Fibroblast of pulmonary artery (primary cell): ENCODE measurements at regions not wholly inside any gene's neighbourhood (a gene's known extent, or its start where the extent isn't known, plus 50 kb on each side); places are given as distances from the start of the nearest gene placed in this dataset.

ENCODE experiments used
- DNase-seq: peaks from one replicate; pipeline ENCODE4 v3.0.0-alpha.2; 2010; ENCODE audit warnings: low read depth
- H3K4me3 ChIP-seq: replicated peaks from 2 replicates; pipeline ENCODE4 v1.5.1; 2011; ENCODE audit warnings: low read depth, mild to moderate bottlenecking, control low read depth, low read length, moderate library complexity
- TF ChIP-seq, protein P1 (sequence below): IDR thresholded peaks from 2 replicates; pipeline ENCODE4 v1.5.1; 2011; ENCODE audit warnings: mild to moderate bottlenecking, control low read depth, low read length, inconsistent platforms; ENCODE audit errors: missing control alignments

DNA sequence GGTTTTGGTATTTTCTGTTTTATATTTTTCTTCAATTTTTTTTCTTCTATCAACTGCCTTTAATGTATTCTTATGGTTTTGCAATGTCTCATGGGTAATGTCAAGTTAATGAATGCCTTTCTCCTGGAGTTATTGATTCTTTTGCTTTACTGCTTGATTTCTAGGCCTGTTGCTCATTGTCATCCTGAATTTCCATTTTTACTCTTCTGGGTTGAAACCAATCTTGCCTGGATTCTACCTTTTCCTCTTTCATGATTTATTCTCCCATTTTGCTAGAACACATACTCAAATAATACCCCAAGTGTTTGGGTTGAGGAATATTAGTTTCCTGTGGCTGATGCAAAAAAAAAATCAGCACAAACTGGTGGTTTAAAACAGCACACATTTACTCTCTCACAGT is 315.2 kb upstream of the PDZRN3 start:
- TF ChIP-seq, protein P1, sequence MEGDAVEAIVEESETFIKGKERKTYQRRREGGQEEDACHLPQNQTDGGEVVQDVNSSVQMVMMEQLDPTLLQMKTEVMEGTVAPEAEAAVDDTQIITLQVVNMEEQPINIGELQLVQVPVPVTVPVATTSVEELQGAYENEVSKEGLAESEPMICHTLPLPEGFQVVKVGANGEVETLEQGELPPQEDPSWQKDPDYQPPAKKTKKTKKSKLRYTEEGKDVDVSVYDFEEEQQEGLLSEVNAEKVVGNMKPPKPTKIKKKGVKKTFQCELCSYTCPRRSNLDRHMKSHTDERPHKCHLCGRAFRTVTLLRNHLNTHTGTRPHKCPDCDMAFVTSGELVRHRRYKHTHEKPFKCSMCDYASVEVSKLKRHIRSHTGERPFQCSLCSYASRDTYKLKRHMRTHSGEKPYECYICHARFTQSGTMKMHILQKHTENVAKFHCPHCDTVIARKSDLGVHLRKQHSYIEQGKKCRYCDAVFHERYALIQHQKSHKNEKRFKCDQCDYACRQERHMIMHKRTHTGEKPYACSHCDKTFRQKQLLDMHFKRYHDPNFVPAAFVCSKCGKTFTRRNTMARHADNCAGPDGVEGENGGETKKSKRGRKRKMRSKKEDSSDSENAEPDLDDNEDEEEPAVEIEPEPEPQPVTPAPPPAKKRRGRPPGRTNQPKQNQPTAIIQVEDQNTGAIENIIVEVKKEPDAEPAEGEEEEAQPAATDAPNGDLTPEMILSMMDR: no peak
- no peak overlapping the region for H3K4me3 ChIP-seq
- no peak for DNase-seq

DNA sequence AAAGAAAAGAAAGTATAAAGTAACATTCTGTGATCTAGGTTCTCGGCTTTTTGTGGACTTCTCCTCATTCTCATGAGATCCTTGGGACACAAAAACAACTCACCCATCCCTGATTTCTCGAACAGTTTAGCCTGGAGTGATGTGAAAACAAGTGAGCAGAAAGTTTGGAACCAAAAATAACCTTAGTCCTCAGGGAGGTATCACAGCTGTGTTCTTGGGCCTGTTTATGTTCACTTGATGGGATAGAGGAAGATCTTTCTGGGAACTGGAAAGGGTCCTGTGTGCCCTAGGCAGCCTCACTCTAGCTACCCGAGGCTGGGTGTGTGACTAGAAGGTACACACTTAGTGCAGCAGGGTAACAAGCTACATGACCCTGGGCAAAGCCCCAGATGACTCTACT is 308.8 kb upstream of the PDZRN3 start:
- TF ChIP-seq, protein P1: no peak
- DNase-seq: no peak
- H3K4me3 ChIP-seq: no peak overlapping the region

DNA sequence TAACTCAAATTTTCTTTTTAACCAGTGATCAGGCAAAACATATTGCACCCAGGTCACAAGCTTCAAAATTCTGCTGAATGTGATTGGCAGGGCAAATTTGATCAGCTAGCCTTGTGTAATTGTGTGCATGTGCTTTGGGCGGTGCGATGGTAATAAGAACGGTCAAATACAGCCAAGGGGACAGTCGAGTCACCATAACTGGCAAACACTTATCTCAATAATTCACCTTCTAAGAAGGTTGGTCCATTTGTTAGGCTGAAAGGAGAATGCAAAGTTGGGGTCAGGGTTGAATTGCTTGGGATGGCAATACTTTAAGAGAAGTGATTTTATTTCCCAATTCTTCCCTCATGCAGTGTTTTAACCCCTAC is 302.4 kb upstream of the PDZRN3 start:
- TF ChIP-seq, protein P1: no peak
- no peak for DNase-seq
- no peak overlapping the region for H3K4me3 ChIP-seq

DNA sequence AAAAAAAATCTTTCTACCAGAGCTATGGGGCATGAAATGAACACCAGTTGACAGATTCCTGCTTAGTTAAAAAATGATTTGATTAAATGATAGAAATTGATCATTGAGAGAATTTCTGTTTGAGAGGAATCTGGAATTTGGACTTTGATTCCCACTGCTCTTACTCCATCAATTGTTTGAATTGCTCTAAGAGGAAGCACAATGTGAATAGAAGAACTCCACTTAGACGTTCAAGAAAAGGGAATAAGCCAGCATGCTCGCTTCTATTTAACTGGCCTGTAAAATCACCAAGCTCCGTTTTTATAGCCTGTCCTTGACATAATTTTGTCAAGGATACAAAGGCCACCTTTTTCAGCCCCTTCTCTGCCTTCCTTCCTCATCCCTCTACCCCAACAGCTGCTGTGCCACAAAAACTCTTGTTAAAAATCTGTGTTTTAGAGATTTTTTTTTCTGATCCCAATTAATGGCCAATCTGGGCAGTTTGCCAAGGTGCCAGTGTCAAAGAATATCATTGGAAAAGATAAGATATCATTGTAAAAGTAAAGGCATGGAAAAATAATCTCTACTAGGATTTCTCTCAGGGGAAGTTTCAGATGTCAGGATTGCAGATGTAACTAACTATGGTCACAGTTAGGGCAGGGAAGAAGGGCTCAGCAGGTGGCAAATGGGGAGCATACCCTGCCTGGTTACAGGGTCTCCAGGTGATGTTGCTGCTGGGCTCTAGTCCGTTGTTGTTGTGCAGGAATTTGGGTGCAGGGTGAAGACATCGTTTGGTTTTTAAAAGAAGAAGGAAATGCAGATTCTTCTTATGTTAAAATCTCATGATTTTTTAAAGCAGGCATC is 301.8 kb upstream of the PDZRN3 start:
- no peak for DNase-seq
- H3K4me3 ChIP-seq: no peak overlapping the region
- TF ChIP-seq, protein P1: no peak

DNA sequence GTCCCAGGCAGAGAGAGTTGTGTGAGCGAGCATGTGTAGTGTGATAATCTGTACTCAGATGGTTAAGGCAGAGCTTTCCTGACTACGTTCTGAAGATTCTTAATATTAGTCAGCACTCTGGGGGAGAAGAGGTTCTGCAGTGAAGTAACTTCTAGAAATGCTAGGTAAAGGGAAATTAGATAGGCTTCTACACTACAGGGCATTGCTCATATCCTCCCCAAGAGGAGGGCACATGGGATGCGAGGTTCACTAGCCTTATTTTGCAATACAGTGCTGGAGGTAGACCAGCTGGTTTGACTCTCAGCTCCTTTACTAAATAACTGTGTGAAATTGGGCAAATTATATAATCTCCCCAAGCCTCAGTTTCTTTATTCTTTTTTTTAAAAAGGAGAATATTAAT is 300.3 kb upstream of the PDZRN3 start:
- H3K4me3 ChIP-seq: no peak overlapping the region
- TF ChIP-seq, protein P1: no peak
- DNase-seq: no peak

DNA sequence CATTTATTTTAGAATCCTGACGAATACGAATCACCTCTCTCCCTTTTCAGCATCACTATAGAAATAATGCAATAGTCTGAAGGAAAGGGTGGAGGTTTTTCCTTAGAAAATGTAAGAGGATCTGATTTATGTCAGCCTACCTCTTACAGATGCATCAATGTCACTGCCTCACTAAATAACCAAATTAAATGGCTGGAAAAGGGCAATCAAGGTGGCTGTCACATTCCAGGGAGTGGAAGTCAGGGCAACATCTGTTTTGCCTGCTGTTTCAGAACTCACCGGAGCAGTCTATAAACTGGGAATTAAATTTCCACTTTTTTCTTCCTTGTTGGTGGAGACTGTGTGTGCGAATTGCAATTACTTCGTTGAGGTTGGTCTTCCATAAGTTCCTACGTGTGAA is 299.3 kb upstream of the PDZRN3 start:
- H3K4me3 ChIP-seq: no peak overlapping the region
- no peak for DNase-seq
- TF ChIP-seq, protein P1: no peak

DNA sequence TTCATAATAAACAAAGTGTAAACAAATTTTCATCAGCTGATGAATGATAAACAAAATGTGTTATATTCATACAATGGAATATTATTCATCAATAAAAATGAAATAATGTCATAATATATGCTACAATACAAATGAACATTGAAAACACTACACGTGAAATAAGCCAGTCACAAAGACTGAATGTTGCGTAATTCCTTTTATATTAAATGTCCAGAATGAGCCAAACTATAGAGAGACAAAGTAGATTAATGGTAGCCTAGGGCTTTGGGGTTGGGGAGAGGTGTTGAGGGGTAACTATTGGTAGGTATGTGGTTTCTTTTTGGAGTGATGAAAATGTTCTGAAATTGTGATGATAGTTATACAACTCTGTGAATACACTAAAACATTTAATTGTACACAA is 292.9 kb upstream of the PDZRN3 start:
- DNase-seq: no peak
- TF ChIP-seq, protein P1: no peak
- H3K4me3 ChIP-seq: no peak overlapping the region
